ENCODE measurements at regions not wholly inside any gene's neighbourhood (a gene's known extent, or its start where the extent isn't known, plus 50 kb on each side); places are given as distances from the start of the nearest gene placed in this dataset.

GRCh38 chr12:34377243-34378035 is 355.1 kb downstream of the ALG10 start:
- DNase-seq (ENCODE audit: low spot score) = no peak

GRCh38 chr12:34379142-34379541 is 356.8 kb downstream of the ALG10 start:
- DNase-seq (ENCODE audit: low spot score) = no peak

GRCh38 chr12:34384693-34385092 is 362.4 kb downstream of the ALG10 start:
- no peak for DNase-seq (ENCODE audit: low spot score)

- DNase-seq (ENCODE audit: low spot score) = no peak
Measured at GRCh38 chr12:34386016-34386415, 363.7 kb downstream of the ALG10 start.

DNA sequence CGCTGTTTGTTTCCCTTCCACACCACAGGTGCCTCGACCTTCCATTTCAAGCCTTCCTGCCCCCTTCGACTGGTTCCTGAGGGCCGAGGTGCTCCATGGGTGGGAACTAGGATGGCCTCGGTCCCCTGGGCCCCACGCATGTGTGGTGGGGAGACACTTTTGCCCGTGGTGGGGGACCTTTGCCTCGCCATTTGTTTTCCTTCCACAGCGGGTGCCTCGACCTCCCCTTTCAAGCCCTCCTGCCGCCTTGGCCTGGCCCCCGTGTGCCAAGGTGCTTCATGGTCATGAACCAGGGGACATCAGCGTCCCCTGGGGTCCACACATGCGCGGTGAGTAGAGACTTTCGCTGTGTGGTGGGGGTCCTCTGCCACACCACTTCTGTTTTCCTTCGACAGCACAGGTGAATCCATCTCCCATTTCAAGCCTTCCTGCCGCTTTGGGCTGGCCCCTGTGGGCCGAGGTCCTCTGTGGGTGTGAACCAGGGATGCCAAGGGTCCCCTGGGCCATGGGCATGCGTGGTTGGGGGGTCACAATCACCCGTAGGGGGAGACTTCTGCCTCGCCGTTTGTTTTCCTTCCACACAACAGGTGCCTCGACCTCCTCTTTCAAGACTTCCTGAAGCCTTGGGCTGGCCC is 364.4 kb downstream of the ALG10 start:
- DNase-seq (ENCODE audit: low spot score) = no peak

GRCh38 chr12:34387711-34388635 is 365.7 kb downstream of the ALG10 start:
- DNase-seq (ENCODE audit: low spot score) = no peak

DNA sequence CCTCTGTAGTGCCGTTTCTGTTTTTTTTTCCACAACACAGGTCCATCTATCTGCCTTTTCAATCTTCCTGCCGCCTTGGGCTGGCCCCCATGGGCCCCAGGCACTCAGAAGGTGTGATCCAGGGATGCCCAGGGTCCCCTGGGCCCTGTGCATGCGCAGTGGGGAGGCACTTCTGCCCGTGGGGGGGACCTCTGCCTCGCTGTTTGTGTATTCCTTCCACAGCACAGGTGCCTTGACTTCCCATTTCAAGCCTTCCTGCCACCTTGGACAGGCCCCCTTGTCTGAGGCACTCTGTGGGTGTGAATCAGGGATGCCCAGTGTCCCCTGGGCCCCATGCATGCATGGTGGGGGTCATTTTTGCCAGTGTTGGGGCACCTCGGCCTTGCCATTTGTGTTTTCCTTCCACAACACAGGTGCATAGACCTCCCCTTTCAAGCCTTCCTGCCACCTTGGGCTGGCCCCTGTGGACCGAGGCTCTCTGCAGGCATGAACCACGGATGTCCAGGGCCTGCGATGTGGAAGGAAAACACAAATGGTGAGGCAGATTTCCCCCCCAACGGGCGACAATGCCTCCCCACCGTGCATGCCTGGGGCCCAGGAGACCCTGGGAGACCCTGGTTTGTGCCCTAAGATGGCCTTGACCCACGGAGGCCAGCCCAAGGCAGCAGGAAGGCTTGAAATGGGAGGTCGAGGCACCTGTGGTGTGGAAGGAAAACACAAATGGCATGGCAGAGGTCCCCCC is 366.5 kb downstream of the ALG10 start:
- no peak for DNase-seq (ENCODE audit: low spot score)

DNA sequence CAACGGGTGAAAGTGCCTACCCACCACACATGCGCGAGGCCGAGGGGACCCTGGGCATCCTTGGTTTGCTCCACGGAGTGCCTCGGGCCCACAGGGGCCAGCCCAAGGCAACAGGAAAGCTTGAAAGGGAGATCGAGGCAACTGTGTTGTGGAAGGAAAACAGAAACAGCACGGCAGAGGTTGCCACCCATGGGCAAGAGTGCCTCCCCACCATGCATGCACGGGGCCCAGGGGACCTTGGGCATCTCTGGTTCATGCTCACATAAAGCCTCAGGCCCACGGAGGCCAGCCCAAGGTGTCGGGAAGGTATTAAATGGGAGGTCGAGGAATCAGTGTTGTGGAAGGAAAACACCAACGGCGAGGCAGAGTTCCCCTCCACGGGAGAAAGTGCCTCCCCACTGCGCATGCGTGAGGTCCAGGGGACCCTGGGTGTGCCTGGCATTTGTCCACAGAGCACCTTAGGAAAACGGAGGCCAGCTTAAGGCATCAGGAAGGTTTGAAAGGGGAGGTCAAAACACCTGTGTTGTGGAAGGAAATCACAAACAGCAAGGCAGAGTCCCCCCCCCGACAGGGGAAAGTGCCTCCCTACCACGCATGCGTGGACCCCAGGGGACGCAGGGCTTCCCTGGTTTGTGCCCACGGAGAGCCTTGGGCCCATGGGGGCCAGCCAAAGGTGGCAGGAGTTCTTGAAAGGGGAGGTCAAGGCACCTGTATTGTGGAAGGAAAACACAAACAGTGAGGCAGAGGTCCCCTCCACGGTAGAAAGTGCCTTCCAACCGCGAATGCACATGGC is 367.3 kb downstream of the ALG10 start:
- no peak for DNase-seq (ENCODE audit: low spot score)

GRCh38 chr12:34390171-34390841 is 368.0 kb downstream of the ALG10 start:
- DNase-seq (ENCODE audit: low spot score) = no peak

- no peak for DNase-seq (ENCODE audit: low spot score)
Measured at GRCh38 chr12:34390846-34391700, 368.8 kb downstream of the ALG10 start.

DNA sequence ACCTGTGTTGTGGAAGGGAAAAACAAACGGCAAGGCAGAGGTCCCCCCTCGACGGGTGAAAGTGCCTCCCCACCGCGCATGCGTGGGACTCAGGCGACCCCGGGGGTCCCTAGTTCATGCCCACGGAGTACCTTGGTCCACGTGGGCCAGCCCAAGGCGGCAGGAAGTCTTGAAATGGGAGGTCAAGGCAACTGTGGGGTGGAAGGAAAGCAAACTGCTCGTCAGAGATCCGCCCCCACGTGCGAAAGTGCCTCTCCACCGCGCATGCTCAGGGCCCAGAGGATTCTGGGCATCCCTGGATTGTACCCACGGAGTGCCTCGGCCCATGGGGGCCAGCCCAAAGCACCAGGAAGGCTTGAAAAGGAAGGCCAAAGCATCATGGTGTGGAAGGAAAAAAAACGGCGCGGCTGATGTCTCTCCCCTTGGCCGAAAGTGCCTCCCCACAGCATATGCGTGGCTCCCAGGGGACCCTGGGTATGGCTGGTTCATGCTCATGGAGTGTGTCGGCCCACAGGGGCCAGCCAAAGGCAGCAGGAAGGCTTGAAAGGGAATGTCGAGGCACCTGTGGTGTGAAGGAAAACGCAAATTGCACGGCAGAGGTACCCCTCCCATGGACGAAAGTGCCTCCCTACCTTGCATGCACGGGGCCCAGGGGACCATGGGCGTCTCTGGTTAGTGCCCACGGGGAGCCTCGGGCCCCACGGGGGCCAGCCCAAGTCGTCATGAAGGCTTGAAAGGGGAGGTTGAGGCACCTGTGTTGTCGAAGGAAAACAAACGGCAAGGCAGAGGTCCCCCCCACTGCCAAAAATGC is 369.7 kb downstream of the ALG10 start:
- DNase-seq (ENCODE audit: low spot score) = no peak

DNA sequence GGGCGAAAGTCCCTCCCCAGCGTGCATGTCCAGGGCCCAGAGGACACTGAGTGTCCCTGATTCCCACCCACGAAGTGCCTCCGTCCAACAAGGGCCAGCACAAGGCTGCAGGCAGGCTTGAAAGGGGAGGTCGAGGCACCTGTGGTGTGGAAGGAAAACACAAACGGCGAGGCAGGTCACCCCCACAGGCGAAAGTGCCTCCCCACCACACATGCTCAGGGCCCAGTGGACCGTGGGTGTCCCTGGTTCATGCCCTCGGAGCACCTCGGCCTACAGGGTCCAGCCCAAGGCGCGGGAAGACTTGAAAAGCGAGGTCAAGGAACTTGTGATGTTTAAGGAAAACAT is 370.4 kb downstream of the ALG10 start:
- DNase-seq (ENCODE audit: low spot score) = no peak

GRCh38 chr12:34393086-34393820 is 371.0 kb downstream of the ALG10 start:
- DNase-seq (ENCODE audit: low spot score) = no peak

GRCh38 chr12:34393821-34394150 is 371.5 kb downstream of the ALG10 start:
- DNase-seq (ENCODE audit: low spot score) = no peak

GRCh38 chr12:34394211-34395055 is 372.1 kb downstream of the ALG10 start:
- no peak for DNase-seq (ENCODE audit: low spot score)

DNA sequence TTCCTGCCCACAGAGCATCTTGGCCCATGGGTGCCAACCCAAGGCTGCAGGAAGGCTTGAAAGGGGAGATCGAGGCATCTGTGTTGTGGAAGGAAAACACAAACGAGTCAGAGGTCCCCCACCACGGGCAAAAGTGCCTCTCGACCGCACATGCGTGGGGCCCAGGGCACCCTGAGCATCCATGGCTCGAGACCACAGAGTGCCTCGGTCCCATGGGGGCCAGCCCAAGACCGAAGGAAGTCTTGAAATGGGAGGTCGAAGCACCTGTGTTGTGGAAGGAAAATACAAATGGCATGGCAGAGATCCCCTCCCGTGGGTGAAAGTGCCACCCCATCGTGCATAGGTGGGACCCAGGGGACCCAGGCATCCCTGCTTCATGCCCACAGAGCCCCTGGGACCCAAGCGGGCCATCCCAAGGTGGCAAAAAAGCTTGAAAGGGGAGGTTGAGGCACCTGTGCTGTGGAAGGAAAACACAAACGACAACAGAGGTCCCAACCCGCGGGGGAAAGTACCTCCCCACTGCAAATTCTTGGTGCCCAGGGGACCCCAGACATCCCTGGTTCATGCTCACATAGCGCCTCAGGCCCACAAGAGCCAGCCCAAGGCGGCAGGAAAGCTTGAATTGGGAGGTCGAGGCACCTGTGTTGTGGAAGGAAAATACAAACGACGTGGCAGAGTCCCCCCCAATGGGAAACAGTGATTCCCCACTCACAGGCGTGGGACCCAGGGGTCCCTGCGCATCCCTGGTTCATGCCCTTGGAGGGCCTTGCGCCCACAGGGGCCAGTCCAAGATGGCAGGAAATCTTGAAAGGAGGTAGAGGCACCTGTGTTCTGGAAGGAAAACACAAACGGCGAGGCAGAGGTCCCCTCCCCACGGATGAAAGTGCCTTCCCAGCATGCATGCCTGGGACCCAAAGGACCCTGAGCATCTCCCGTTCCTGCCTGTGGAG is 373.0 kb downstream of the ALG10 start:
- no peak for DNase-seq (ENCODE audit: low spot score)

All from CD4-positive, alpha-beta T cell treated with Interleukin-6 at 100 ng/mL for 8 hours (primary cell).